ENCODE measurements at regions not wholly inside any gene's neighbourhood (a gene's known extent, or its start where the extent isn't known, plus 50 kb on each side); places are given as distances from the start of the nearest gene placed in this dataset.
"Not testable (repeated sequence)": the region's sequence is repeated elsewhere in the genome, so short reads cannot be mapped to it uniquely, and the experiment has no call there.

- no peak for DNase-seq
These were observed 364.1 kb downstream of the TMEM38B start for GRCh38 chr9:106058460-106058859.

DNA sequence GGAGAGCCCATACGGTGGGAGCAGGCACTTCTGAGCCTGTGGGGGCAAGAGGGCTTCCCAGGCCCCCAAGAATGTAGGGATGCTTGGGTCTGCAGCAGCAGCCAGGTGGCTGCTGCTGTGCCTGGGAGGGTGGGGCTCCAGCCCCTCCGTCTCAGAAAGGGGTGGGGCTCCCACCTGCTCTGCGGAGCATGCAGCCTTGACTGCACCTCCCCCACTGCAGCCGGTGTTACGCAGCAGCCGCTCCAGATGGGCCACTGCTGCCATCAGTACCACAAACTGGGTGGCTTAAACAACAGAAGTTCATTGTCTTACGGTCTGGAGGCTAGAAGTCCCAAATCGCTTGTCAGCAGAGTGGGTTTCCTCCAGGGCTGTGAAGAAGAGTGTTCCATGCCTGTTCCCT lies 365.5 kb downstream of the TMEM38B start:
- no peak for DNase-seq

GRCh38 chr9:106060885-106061284 lies 366.5 kb downstream of the TMEM38B start:
- no peak for DNase-seq

- no peak for DNase-seq
These were observed 367.9 kb downstream of the TMEM38B start for GRCh38 chr9:106062250-106062649.

GRCh38 chr9:106065136-106065535 lies 370.8 kb downstream of the TMEM38B start:
- DNase-seq: no peak

GRCh38 chr9:106065579-106066214 lies 371.4 kb downstream of the TMEM38B start:
- no peak for DNase-seq

DNA sequence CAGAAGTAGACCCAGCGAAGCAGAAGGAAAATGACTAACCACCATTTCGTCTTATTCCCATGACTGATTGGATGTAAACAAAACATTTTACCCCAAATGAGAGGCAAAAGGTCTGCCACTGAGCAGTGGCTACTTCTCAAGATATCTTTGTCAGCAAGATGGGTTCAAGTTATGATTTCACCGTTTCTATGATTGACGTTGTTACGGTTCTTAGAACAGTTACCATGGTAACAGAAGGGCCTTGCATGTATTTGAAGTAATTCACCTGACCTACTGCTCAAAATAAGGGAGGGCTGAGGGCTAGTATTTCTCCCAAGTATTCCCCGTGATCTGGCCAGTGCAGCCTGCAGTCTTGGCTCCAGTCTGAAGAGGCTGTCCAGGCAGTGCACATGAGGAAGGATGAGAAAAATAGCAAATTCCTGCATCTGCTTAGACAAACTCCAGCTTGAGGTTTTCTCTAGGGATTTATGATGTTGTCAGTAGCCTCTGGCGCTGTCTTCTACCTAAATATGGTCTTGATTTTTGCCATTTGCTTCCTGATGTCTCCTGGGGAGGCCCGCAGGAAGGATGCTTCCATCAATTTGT lies 372.7 kb downstream of the TMEM38B start:
- DNase-seq: no peak

DNA sequence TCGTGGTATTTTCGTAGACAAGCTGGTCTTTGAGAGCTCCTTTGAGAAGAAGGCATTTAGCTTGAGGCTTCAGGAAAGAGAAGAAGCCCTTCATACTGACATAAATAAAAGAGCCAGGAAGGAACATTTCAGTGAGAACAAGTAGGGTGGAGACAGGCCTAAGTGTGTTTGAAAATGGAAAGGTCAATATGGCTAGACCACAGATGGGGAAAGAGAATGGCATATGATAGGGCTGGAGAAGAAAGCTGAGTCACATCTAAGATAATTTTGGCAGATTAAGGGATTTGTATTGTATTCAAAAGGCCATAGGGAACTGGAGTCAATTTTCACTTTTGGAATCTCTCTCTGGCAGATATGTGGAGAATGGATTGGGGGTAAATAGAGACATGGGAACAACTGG lies 374.9 kb downstream of the TMEM38B start:
- no peak for DNase-seq

DNA sequence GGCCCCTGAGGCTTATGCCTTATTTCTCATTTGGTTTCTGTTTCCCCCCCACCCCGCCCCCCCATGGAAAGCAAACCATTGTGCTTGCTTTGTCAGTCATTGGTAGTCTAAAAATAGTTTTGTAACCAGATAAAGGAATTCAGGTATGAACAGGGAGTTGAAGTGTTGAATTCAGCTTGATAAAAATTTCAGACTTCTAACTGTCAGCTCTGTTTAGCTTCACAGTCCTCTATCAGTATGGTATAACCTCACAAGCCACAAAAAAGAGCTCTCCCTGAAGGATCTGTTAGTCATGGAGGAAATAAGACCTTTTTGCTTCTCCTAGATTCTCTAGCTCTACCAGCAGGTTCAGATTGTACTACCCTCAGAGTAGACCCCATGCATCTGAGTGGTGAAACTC lies 378.1 kb downstream of the TMEM38B start:
- no peak for DNase-seq

DNA sequence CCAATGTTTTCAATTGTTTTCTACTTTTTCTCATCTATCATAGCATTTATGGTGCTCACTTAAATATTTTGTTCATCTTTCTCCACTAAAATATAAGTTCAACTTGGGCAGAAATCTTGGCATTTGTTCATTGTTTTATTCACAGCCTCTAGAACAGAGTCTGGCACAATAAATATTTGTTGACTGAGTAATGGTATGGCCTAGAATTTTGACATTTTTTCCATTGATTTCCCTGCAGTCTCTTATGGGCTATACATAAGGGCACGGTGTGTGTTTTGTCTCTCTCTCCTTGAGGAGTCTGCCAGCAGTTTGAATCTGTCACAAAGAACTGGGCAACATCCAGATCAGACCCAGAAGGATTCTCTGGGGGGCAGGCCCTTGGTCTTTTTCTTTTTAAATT lies 379.7 kb downstream of the TMEM38B start:
- DNase-seq: no peak

DNA sequence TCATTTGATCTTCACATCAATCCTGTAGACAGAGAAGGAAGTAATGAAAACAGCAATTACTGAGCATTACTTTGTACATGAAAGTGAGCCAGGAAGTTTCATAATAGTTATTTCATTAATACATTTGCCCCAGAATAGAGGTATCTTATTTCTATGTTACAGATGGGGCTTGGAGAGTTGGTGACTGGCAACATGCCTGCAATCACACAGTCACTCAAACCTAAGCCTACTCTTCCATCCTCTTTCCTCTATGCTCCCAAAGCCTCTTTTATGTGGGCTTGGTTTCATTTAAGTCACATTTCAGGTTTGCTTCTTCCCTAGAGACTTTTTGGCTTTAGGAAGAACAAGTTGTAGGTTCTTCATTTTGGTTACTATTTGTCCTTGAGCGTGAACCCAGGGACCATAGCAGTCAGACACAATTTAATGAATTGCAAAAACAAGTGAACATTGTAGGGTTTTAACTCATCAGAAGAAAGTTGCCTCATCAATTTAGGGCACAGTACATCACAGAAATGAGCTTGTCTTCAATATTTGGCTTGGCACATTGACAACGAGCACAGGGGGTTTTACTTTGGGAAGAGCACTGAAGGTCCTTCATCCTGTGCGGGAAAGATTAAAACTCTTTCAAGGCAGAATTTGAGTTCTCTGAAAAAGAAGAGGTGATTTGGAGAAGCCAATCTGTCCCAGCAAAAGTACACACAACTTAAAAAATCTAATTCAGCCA lies 381.1 kb downstream of the TMEM38B start:
- DNase-seq: no peak

- no peak for DNase-seq
These were observed 381.6 kb downstream of the TMEM38B start for GRCh38 chr9:106075960-106076327.

DNA sequence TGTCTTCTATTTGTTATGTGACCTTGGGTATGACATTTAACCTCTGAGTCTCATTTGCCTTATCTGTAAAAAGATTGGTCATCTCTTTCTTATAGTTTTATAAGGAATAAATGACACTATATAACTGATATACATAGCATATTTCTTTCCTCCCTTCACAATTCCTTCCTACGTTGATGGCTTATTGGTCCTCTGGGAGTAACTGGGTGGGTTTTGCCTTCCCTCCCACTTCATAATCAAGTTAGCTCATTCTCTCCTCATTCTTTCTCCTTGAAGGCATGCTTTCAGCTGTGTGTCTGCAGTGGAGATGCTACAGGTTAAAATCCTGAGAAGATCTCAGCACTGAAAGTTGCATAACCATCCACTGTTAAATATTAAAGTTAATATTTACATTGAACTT lies 382.4 kb downstream of the TMEM38B start:
- no peak for DNase-seq

- no peak for DNase-seq
These were observed 383.4 kb downstream of the TMEM38B start for GRCh38 chr9:106077731-106078130.

DNA sequence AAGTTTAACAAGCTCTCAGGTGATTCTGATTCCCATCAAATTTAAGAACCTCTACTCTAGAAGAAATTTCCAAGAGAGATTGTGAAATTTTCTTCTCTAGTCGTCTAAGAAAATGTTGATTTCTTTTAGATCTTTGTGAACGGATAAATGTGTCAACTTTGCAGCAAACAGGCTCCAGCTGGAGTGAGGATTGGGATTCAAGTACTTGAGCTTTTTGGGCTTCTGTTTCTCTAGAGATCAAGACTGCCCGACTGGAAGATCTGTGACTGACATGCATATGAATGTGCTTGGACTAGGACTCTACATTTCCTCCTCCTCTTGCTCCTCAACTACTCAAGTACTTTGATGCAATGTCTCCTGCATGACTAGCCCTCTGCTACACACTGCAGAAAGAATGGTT lies 388.3 kb downstream of the TMEM38B start:
- no peak for DNase-seq

- no peak for DNase-seq
These were observed 390.4 kb downstream of the TMEM38B start for GRCh38 chr9:106084702-106085101.

- no peak for DNase-seq
These were observed 391.1 kb downstream of the TMEM38B start for GRCh38 chr9:106085479-106085878.

- DNase-seq: no peak
These were observed 397.7 kb downstream of the TMEM38B start for GRCh38 chr9:106092083-106092482.

DNA sequence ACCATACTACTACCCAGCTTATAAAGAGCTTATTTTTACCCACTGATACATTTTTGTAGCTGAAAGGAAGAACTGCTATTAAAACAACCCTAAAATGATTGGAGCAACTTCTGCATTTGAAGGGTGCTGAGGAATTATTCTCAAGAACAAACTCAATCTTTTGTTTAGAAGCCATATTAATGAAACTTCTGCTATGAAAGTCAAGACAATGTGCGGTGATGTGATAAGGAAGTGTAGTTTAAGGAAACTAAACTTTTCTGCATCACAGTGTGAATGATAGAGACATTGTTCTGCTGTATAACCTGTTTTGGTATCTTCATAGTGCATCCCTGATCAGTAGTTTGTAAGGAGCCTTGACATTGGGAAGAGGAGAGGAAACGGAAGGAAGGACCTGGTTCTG lies 408.5 kb downstream of the TMEM38B start:
- DNase-seq: no peak

DNA sequence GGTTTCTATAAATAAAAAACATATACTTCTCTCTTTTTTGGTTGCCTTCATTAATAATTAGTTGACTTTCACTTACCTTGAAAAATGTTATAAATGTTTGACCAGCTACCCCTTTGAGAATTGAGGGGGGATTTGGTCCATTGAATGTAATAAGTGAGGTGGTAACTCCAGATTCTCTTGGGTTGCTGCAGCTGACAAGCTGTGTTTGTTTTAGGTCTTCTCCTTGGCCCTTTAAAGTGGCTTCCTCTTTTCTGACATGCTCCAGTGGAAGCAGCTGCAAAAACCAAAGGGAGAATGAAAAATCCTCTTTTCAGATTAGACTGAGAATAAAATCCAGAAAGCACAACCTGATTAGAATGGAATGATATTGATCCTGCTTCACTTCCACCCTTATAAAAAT lies 410.5 kb downstream of the TMEM38B start:
- DNase-seq: no peak

GRCh38 chr9:106106396-106106795 lies 412.1 kb downstream of the TMEM38B start:
- no peak for DNase-seq

- DNase-seq: no peak
These were observed 413.4 kb downstream of the TMEM38B start for GRCh38 chr9:106107716-106108115.

- DNase-seq: not testable (repeated sequence)
These were observed 415.4 kb downstream of the TMEM38B start for GRCh38 chr9:106109706-106110105.

DNA sequence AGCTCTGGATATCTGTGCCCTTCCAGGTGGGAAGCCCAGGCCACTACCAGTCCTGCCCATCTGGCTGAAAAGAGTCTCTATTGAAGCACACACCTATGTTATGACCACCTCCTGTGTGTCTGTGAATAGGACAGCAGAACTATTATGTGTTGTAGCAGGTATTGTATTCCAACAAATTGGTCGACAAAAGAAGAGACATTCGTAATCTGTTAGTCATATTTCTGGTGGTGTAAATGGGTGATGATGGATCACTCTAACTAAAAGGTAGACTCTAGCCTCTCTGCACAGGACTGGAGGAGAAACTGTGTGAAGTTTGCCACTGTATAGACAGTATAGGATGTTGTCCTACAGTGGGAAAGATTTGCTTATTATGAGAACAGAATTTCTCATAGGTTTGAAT lies 416.1 kb downstream of the TMEM38B start:
- DNase-seq: no peak
